GM23338 (cell line): ENCODE measurements at regions not wholly inside any gene's neighbourhood (a gene's known extent, or its start where the extent isn't known, plus 50 kb on each side); places are given as distances from the start of the nearest gene placed in this dataset.

Experiments
- ATAC-seq: fragments of 200-7000 bp; cut with Tn5 transposase; 3 replicates; pipeline ENCODE4 v1.9.1; 2020
- DNase-seq: peaks from one replicate; pipeline ENCODE4 v3.0.0-alpha.2; 2015; ENCODE audit warnings: low spot score
- H2AFZ ChIP-seq: fragments of 200-600 bp; sonication (generic); 2 replicates; pipeline ENCODE4 v1.8.0; 2016; ENCODE audit warnings: antibody characterized with exemption, mild to moderate bottlenecking, moderate library complexity
- H3F3A ChIP-seq: fragments of 200-600 bp; sonication (generic); replicated peaks from 2 replicates; pipeline ENCODE4 v1.8.0; 2017; ENCODE audit warnings: antibody characterized with exemption, mixed run types, low read depth
- H3K27ac ChIP-seq: fragments of 200-600 bp; sonication (generic); 2 replicates; pipeline ENCODE4 v1.6.1; 2016; ENCODE audit warnings: low read depth
- H3K27me3 ChIP-seq: fragments of 200-600 bp; sonication (generic); 2 replicates; pipeline ENCODE4 v1.8.0; 2016; ENCODE audit warnings: mild to moderate bottlenecking, mixed run types, moderate library complexity; ENCODE audit not compliant: insufficient read depth
- H3K36me3 ChIP-seq: fragments of 200-600 bp; sonication (generic); 2 replicates; pipeline ENCODE4 v1.8.0; 2016; ENCODE audit warnings: mild to moderate bottlenecking; ENCODE audit not compliant: insufficient read depth
- H3K4me1 ChIP-seq: fragments of 200-600 bp; sonication (generic); 2 replicates; pipeline ENCODE4 v1.8.0; 2016; ENCODE audit warnings: mild to moderate bottlenecking, moderate library complexity; ENCODE audit not compliant: insufficient read depth
- H3K4me2 ChIP-seq: fragments of 200-600 bp; sonication (generic); 2 replicates; pipeline ENCODE4 v1.7.1; 2017; ENCODE audit warnings: mixed run types
- H3K4me3 ChIP-seq: fragments of 200-600 bp; sonication (generic); 2 replicates; pipeline ENCODE4 v1.6.1; 2016; ENCODE audit warnings: mixed run types
- H3K79me2 ChIP-seq: fragments of 200-600 bp; sonication (generic); replicated peaks from 2 replicates; pipeline ENCODE4 v1.8.0; 2017; ENCODE audit warnings: mild to moderate bottlenecking; ENCODE audit not compliant: insufficient read depth
- H3K9me2 ChIP-seq: fragments of 200-600 bp; sonication (generic); 2 replicates; pipeline ENCODE4 v1.8.0; 2017; ENCODE audit not compliant: insufficient read depth
- H4K20me1 ChIP-seq: fragments of 200-600 bp; sonication (generic); replicated peaks from 2 replicates; pipeline ENCODE4 v1.8.0; 2017; ENCODE audit warnings: mild to moderate bottlenecking; ENCODE audit not compliant: insufficient read depth
- H3K27ac Mint-ChIP-seq: 2 replicates; pipeline ENCODE4 v1.8.0; 2020; ENCODE audit warnings: inconsistent platforms, mild to moderate bottlenecking, moderate library complexity, mixed read lengths
- H3K27me3 Mint-ChIP-seq: 3 replicates; pipeline ENCODE4 v1.8.0; 2022; ENCODE audit warnings: low read depth, mild to moderate bottlenecking, moderate library complexity, mixed read lengths, inconsistent platforms; ENCODE audit not compliant: insufficient read depth, poor library complexity
- H3K36me3 Mint-ChIP-seq: 3 replicates; pipeline ENCODE4 v1.8.0; 2021; ENCODE audit warnings: low read depth, mild to moderate bottlenecking, inconsistent platforms, moderate library complexity, mixed read lengths
- H3K4me1 Mint-ChIP-seq: 3 replicates; pipeline ENCODE4 v1.8.0; 2020; ENCODE audit warnings: mild to moderate bottlenecking, inconsistent platforms, mixed read lengths
- H3K4me3 Mint-ChIP-seq: 3 replicates; pipeline ENCODE4 v1.8.0; 2021; ENCODE audit warnings: moderate library complexity, mild to moderate bottlenecking, inconsistent platforms, mixed read lengths
- H3K9me3 Mint-ChIP-seq: 3 replicates; pipeline ENCODE4 v1.8.0; 2020; ENCODE audit warnings: moderate library complexity, mild to moderate bottlenecking, inconsistent platforms, mixed read lengths
- CTCF ChIP-seq, 2 experiments: fragments of 200-600 bp in 1 of 2; sonication (generic) in 1 of 2; conservative IDR thresholded peaks; 2 replicates each; pipeline versions ENCODE4 v1.5.1 to v1.6.1; 2016 to 2017; ENCODE audit warnings: antibody characterized with exemption in 2 of 2, low read depth in 2 of 2, mild to moderate bottlenecking in 2 of 2, moderate library complexity in 1 of 2
- ETS1 ChIP-seq: IDR thresholded peaks from 2 replicates; pipeline ENCODE4 v1.6.1; 2016; ENCODE audit warnings: antibody characterized with exemption
- EZH2 ChIP-seq: fragments of 200-600 bp; sonication (generic); IDR thresholded peaks from one replicate; pipeline ENCODE4 v1.8.0; 2017; ENCODE audit warnings: antibody characterized with exemption, mild to moderate bottlenecking, low read depth; ENCODE audit not compliant: unreplicated experiment
- EZH2phosphoT487 ChIP-seq: fragments of 200-600 bp; sonication (generic); IDR thresholded peaks from one replicate; pipeline ENCODE4 v1.8.1; 2018; ENCODE audit warnings: antibody characterized with exemption; ENCODE audit not compliant: unreplicated experiment
- NANOG ChIP-seq: IDR thresholded peaks from 2 replicates; pipeline ENCODE4 v1.6.1; 2016; ENCODE audit warnings: antibody characterized with exemption, borderline replicate concordance
- REST ChIP-seq: IDR thresholded peaks from one replicate; pipeline ENCODE4 v1.6.1; 2018; ENCODE audit warnings: antibody characterized with exemption; ENCODE audit not compliant: unreplicated experiment
- STAT1 ChIP-seq: IDR thresholded peaks from one replicate; pipeline ENCODE4 v1.6.1; 2016; ENCODE audit warnings: antibody characterized with exemption; ENCODE audit not compliant: unreplicated experiment
- ZNF462 ChIP-seq: fragments of 250-450 bp; sonication (Bioruptor Pico); IDR thresholded peaks from 2 replicates; pipeline ENCODE4 v1.5.0; 2020; ENCODE audit warnings: mild to moderate bottlenecking, moderate library complexity

GRCh38 chr1:25110036-25110435, 122.3 kb downstream of the SYF2 start (continued):
- TF ChIP-seq CTCF (conservative IDR thresholded peaks at IDR 0.05; ENCODE audit: low read depth in 2 of 2) (no peak), NANOG (no peak)

GRCh38 chr1:25109531-25109951, 122.8 kb downstream of the SYF2 start:
- no peak overlapping the region for H3K27ac ChIP-seq
- no peaks in the 10 kb centered on the region for H3K27me3 ChIP-seq
- H3F3A ChIP-seq, result no peaks in the 10 kb centered on the region
- ATAC-seq, result no peak
- H4K20me1 ChIP-seq, result no peaks in the 10 kb centered on the region
- peaks cover 13% of the 10 kb centered on the region for H3K9me3 Mint-ChIP-seq
- peaks cover 5% of the 10 kb centered on the region; the same call in 1 of the 3 replicates for H3K4me1 Mint-ChIP-seq
- H2AFZ ChIP-seq, result no peak overlapping the region
- H3K4me2 ChIP-seq, result no peak overlapping the region
- peaks cover 6% of the 10 kb centered on the region; the same call in 2 of the 3 replicates for H3K36me3 Mint-ChIP-seq
- H3K4me3 Mint-ChIP-seq, result no peak overlapping the region
- H3K79me2 ChIP-seq, result no peaks in the 10 kb centered on the region
- H3K4me3 ChIP-seq, result no peak overlapping the region
- H3K27ac Mint-ChIP-seq, result no peak overlapping the region
- H3K27me3 Mint-ChIP-seq, result peaks cover 5% of the 10 kb centered on the region
- TF ChIP-seq CTCF (conservative IDR thresholded peaks at IDR 0.05; ENCODE audit: low read depth in 2 of 2) (no peak), EZH2 (no peak), STAT1 (no peak), EZH2phosphoT487 (no peak), ZNF462 (CRISPR knock-in tag) (no peak), REST (no peak), ETS1 (no peak), NANOG (no peak)
- H3K4me1 ChIP-seq, result no peaks in the 10 kb centered on the region
- DNase-seq, result no peak
- no peaks in the 10 kb centered on the region for H3K36me3 ChIP-seq
- H3K9me2 ChIP-seq, result no peaks in the 10 kb centered on the region
